IMR-90 (cell line): ENCODE measurements at regions not wholly inside any gene's neighbourhood (a gene's known extent, or its start where the extent isn't known, plus 50 kb on each side); places are given as distances from the start of the nearest gene placed in this dataset.

Source experiments
- BHLHE40 ChIP-seq: fragments of 150-350 bp; IDR thresholded peaks from 2 replicates; pipeline ENCODE4 v1.6.1; 2016; ENCODE audit warnings: mild to moderate bottlenecking, low read depth, low read length
- CEBPB ChIP-seq: IDR thresholded peaks from 2 replicates; pipeline ENCODE4 v1.6.1; 2012; ENCODE audit warnings: low read depth, low read length, improper control_type of control experiment
- CTCF ChIP-seq: conservative IDR thresholded peaks from 2 replicates; pipeline ENCODE4 v1.5.1; 2012; ENCODE audit warnings: mild to moderate bottlenecking, low read depth, low read length, improper control_type of control experiment
- MAZ ChIP-seq: IDR thresholded peaks from 2 replicates; pipeline ENCODE4 v1.6.1; 2012; ENCODE audit warnings: low read depth, mild to moderate bottlenecking, low read length, improper control_type of control experiment, moderate library complexity, borderline replicate concordance
- POLR2A ChIP-seq: IDR thresholded peaks from 2 replicates; pipeline ENCODE4 v1.6.1; 2012; ENCODE audit warnings: mild to moderate bottlenecking, low read depth, low read length
- RCOR1 ChIP-seq: IDR thresholded peaks from 2 replicates; pipeline ENCODE4 v1.6.1; 2012; ENCODE audit warnings: mild to moderate bottlenecking, low read length, improper control_type of control experiment; ENCODE audit not compliant: insufficient replicate concordance
- SMC3 ChIP-seq: fragments of 150-350 bp; IDR thresholded peaks from 2 replicates; pipeline ENCODE4 v1.6.1; 2016; ENCODE audit warnings: low read depth, mild to moderate bottlenecking, antibody characterized with exemption, low read length, moderate library complexity
- USF2 ChIP-seq: fragments of 150-350 bp; IDR thresholded peaks from 2 replicates; pipeline ENCODE4 v1.6.1; 2017; ENCODE audit warnings: mild to moderate bottlenecking, antibody characterized with exemption, low read length, low read depth

GRCh38 chr6:82555801-82556200 lies 192.2 kb downstream of the TPBG start:
- TF ChIP-seq CTCF (no peak), CEBPB (no peak), USF2 (no peak), RCOR1 (no peak), BHLHE40 (no peak), POLR2A (no peak), MAZ (no peak), SMC3 (no peak)
